ENCODE measurements at regions not wholly inside any gene's neighbourhood (a gene's known extent, or its start where the extent isn't known, plus 50 kb on each side); places are given as distances from the start of the nearest gene placed in this dataset.

- TF ChIP-seq CTCF (optimal IDR thresholded peaks at IDR 0.05 in 1 of 3, IDR thresholded peaks at IDR 0.05 in 1 of 3, conservative IDR thresholded peaks at IDR 0.05 in 1 of 3; ENCODE audit: extremely low read depth in 1 of 3, insufficient read depth in 2 of 3, low read length in 3 of 3) (no peak), EZH2 (IDR thresholded peaks at IDR 0.05; ENCODE audit: low read length) (no peak)
These were observed 206.8 kb upstream of the HDAC4 start for GRCh38 chr2:239607517-239608191.

Data from keratinocyte (primary cell).